Stimulated activated CD8-positive, alpha-beta memory T cell treated with anti-CD3 and anti-CD28 coated beads, Interleukin-15, amount 100 ng/mL, for 1 hour (primary cell): ENCODE measurements at regions not wholly inside any gene's neighbourhood (a gene's known extent, or its start where the extent isn't known, plus 50 kb on each side); places are given as distances from the start of the nearest gene placed in this dataset.

Source experiments
- DNase-seq: peaks from one replicate; pipeline ENCODE4 v3.0.0-alpha.2; 2020; ENCODE audit warnings: low read depth

DNA sequence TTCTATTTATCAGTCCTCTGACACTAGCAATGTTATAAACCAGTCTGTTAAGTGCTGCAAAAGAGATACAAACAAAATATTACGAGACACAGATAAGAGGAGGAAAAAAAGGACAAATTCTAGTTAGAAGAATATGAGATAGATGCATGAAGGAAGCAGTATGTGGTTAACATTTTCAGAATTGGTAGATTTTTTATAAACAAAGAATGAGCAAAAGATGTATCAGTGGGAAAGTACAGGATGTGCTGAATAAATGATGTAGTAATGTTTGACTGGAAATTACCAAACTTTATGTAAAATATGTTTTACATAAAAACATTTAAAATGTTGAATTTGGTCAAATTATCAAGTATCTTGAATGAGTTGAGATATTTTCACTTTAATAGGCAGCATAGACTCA, 574.2 kb downstream of the NUF2 start:
- DNase-seq: no peak

- DNase-seq: no peak
Measured at GRCh38 chr1:163897412-163898155, 575.8 kb downstream of the NUF2 start.

GRCh38 chr1:163906283-163906682, 584.5 kb downstream of the NUF2 start:
- no peak for DNase-seq

- no peak for DNase-seq
Measured at GRCh38 chr1:163912170-163912884, 590.6 kb downstream of the NUF2 start.

- no peak for DNase-seq
Measured at GRCh38 chr1:163914785-163915413, 593.1 kb downstream of the NUF2 start.

DNA sequence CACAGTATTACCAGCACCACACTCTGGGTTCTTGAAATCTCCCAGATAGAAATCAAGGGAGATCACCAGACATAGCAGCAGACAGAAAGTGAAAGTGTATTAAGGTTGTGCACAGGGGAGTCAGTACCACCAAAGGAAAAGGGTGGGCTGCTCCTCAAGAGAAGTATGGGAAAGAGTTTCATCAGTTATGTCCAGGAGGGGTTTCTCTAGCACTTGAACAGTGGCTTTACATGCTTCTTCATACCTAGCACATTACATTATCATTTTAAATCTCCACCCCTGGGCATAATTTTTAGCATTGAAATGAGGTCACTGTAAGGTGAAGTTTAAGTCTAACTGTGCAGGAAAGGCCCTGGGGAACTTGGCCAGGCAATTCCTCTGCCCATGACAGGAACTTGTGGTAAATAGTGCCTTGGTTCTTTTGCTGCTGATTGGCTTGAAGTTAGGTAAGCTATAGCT, 601.0 kb downstream of the NUF2 start:
- DNase-seq: no peak

DNA sequence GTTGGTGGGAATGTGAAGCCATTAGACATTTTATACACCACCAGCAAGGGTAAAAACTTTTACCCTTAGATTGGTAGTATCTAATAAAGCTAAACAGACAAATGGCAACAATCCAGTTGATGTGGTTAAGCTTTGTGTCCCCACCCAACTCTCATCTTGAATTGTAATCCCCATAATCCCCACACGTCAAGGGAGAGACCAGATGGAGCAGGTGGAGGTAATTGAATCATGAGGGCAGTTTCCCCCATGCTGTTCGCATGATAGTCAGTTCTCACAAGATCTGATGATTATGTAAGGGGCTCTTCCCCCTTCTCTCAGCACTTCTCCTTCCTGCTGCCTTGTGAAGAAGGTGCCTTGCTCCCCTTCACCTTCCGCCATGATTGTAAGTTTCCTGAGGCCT, 602.3 kb downstream of the NUF2 start:
- DNase-seq: no peak

DNA sequence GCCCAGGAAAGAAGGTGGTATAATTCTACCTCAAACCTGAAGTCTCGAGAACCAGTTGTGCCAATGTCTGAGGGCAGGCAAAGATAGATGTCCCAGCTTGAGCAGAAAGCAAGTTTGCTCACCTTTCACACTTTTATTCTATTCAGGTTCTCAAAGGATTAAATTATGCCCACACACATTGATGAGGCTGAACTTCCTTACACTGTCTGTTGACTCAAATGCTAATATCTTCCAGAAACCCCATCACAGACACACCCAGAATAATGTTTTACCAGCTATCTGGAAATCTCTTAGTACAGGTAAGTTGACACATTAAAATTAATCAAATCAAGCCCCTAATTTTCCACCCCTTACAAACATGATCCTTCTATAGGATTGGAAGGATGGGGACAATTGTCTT, 605.7 kb downstream of the NUF2 start:
- no peak for DNase-seq

- no peak for DNase-seq
Measured at GRCh38 chr1:163928069-163928468, 606.3 kb downstream of the NUF2 start.

- no peak for DNase-seq
Measured at GRCh38 chr1:163928651-163929050, 606.9 kb downstream of the NUF2 start.

GRCh38 chr1:163932901-163933300, 611.1 kb downstream of the NUF2 start:
- DNase-seq: no peak

DNA sequence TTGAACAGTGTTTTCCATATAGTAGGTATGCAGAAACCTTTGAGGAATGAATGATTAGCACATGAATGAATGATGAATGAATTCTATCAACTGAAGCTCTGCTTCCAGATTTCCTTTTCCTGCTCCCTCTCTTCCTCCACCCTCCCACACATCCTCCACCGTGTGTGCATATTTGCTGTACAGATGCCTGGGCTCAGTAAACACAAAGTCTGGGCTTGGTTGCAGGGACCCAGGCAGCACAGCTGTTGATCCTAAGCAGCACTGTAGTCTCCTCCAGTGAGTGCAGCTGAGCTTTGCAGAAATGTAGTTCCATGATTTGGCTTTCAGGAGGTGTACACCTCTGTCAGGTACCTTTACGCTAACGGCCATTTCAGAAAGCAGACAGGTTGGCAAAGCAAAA, 611.7 kb downstream of the NUF2 start:
- no peak for DNase-seq

GRCh38 chr1:163935738-163936374, 614.1 kb downstream of the NUF2 start:
- no peak for DNase-seq

- DNase-seq: no peak
Measured at GRCh38 chr1:163959622-163960021, 599.4 kb upstream of the PBX1 start.

GRCh38 chr1:163970151-163970550, 588.8 kb upstream of the PBX1 start:
- DNase-seq: no peak

- DNase-seq: no peak
Measured at GRCh38 chr1:163970699-163971098, 588.3 kb upstream of the PBX1 start.

- DNase-seq: no peak
Measured at GRCh38 chr1:163973586-163973985, 585.4 kb upstream of the PBX1 start.

DNA sequence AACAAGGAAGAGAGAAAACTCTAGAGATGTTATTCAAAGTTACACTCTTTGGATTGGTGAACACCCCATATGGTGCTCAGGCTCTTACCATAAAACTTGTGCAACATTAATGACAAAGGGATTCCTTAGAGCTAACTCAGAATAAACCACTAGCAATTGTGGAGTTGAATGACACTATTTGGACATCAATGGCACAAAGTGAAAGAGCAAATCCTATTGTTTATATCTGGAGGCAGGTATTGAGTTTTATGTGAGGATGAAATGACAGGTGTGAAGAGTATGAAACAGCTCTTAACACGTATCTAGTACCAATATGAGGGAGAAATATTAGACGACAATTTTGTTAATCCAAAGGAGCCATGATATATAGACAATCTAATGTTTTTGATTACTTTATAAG, 584.9 kb upstream of the PBX1 start:
- no peak for DNase-seq

DNA sequence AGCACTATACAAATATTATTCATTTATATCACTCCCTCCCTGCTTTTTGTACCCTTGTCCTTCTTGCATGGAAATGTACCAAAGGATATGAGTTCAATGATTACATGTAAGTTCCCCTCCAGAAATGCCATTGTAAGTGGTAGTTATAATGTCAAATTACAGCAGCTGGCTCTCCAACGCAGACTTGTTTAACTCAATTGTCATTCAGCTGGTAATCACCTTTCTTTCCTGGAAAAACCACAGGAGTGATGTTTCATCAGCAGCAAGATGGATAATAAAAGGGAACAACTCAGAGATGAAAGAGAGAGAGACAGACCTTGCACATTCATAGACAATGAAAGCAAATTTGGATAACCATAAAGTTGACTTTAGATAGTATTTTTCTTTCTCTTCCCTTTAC, 578.6 kb upstream of the PBX1 start:
- DNase-seq: no peak

- DNase-seq: no peak
Measured at GRCh38 chr1:163981500-163982030, 577.4 kb upstream of the PBX1 start.

DNA sequence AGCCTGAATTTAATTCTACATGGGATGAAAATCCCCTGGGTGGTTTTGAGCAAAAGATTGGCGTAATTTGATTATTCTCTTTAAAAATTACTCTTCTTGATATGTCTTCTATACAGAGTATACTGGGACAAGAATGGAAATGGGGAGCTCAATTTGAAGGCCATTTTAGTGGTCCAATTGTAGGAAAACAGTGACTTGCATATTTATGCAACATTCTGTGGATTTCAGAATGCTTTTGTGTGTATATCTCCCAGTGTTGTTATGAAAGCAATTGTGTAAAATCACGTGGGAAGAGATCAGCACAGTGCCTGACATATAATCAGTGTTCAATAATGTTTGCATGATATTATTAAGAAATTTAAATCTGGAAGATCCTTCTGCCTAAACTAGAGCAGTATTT, 575.9 kb upstream of the PBX1 start:
- no peak for DNase-seq

- DNase-seq: no peak
Measured at GRCh38 chr1:163985700-163986099, 573.3 kb upstream of the PBX1 start.
